Liver (tissue), 8 donors: ENCODE measurements at regions not wholly inside any gene's neighbourhood (a gene's known extent, or its start where the extent isn't known, plus 50 kb on each side); places are given as distances from the start of the nearest gene placed in this dataset.

Experiments
- DNase-seq: peaks from one replicate; pipeline ENCODE4 v3.0.0-alpha.2; 2017; ENCODE audit warnings: low spot score
- H3K27ac ChIP-seq, 2 donors: one replicate each; pipeline ENCODE4 v1.7.0; 2013; ENCODE audit warnings: inconsistent platforms in 2 of 2, low read length in 2 of 2, control low read depth in 1 of 2, low read depth in 1 of 2, mild to moderate bottlenecking in 1 of 2
- H3K27me3 ChIP-seq, 4 donors: one replicate each; pipeline versions ENCODE4 v1.6.1 to v1.7.0; 2013; ENCODE audit warnings: low read length in 3 of 4, inconsistent platforms in 1 of 4, mild to moderate bottlenecking in 1 of 4, moderate library complexity in 1 of 4; ENCODE audit not compliant: control insufficient read depth in 4 of 4, insufficient read depth in 4 of 4
- H3K36me3 ChIP-seq, 4 donors: one replicate each; pipeline versions ENCODE4 v1.6.1 to v1.7.0; 2013; ENCODE audit warnings: low read length in 3 of 4, mild to moderate bottlenecking in 3 of 4, low read depth in 1 of 4, moderate library complexity in 1 of 4; ENCODE audit not compliant: control insufficient read depth in 4 of 4, insufficient read depth in 3 of 4
- H3K4me1 ChIP-seq, 4 donors: one replicate each; pipeline versions ENCODE4 v1.6.1 to v1.7.0; 2013; ENCODE audit warnings: low read length in 3 of 4, mild to moderate bottlenecking in 3 of 4, moderate library complexity in 1 of 4; ENCODE audit not compliant: control insufficient read depth in 4 of 4, insufficient read depth in 4 of 4
- H3K4me3 ChIP-seq, 3 donors: one replicate each; pipeline versions ENCODE4 v1.6.1 to v1.7.0; 2013; ENCODE audit warnings: low read length in 3 of 3, control low read depth in 1 of 3, low read depth in 1 of 3, mild to moderate bottlenecking in 1 of 3
- H3K9ac ChIP-seq, 2 donors: one replicate each; pipeline ENCODE4 v1.7.0; 2013; ENCODE audit warnings: low read length in 2 of 2, mild to moderate bottlenecking in 2 of 2, moderate library complexity in 2 of 2, control low read depth in 1 of 2, low read depth in 1 of 2
- H3K9me3 ChIP-seq, 4 donors: one replicate each; pipeline versions ENCODE4 v1.6.1 to v1.7.0; 2013; ENCODE audit warnings: low read length in 3 of 4; ENCODE audit not compliant: control insufficient read depth in 4 of 4
- CTCF ChIP-seq: fragments of 150-350 bp; IDR thresholded peaks from 2 replicates; pipeline ENCODE4 v1.5.1; 2017; ENCODE audit warnings: improper control_type of control experiment, low read depth, low read length; ENCODE audit not compliant: missing input control
- EGR1 ChIP-seq, 2 donors: IDR thresholded peaks; 2 replicates each; pipeline ENCODE4 v1.6.1; 2016 to 2018; ENCODE audit warnings: antibody characterized with exemption in 2 of 2, low read depth in 2 of 2
- FOXA1 ChIP-seq: IDR thresholded peaks from 2 replicates; pipeline ENCODE4 v1.6.1; 2016; ENCODE audit warnings: antibody characterized with exemption
- FOXA2 ChIP-seq: IDR thresholded peaks from 2 replicates; pipeline ENCODE4 v1.6.1; 2016; ENCODE audit warnings: antibody characterized with exemption
- GABPA ChIP-seq, 2 donors: IDR thresholded peaks in 1 of 2; conservative IDR thresholded peaks in 1 of 2; 2 replicates each; pipeline ENCODE4 v1.6.1; 2016; ENCODE audit warnings: antibody characterized with exemption in 2 of 2, mild to moderate bottlenecking in 1 of 2, moderate library complexity in 1 of 2
- HNF4A ChIP-seq, 2 donors: conservative IDR thresholded peaks; 2 replicates each; pipeline ENCODE4 v1.6.1; 2016; ENCODE audit warnings: antibody characterized with exemption in 2 of 2, mild to moderate bottlenecking in 2 of 2
- HNF4G ChIP-seq: IDR thresholded peaks from 2 replicates; pipeline ENCODE4 v1.6.1; 2016; ENCODE audit warnings: antibody characterized with exemption
- JUND ChIP-seq, 2 donors: IDR thresholded peaks; 2 replicates each; pipeline ENCODE4 v1.6.1; 2016; ENCODE audit warnings: antibody characterized with exemption in 2 of 2
- NR2F2 ChIP-seq: IDR thresholded peaks from 2 replicates; pipeline ENCODE4 v1.6.1; 2016; ENCODE audit warnings: antibody characterized with exemption
- RAD21 ChIP-seq, 2 donors: IDR thresholded peaks; 2 replicates each; pipeline ENCODE4 v1.6.1; 2016; ENCODE audit warnings: antibody characterized with exemption in 2 of 2, mild to moderate bottlenecking in 2 of 2
- RXRA ChIP-seq, 2 donors: IDR thresholded peaks; 2 replicates each; pipeline ENCODE4 v1.6.1; 2017 to 2018; ENCODE audit warnings: antibody characterized with exemption in 2 of 2, mild to moderate bottlenecking in 1 of 2
- SP1 ChIP-seq: IDR thresholded peaks from 2 replicates; pipeline ENCODE4 v1.6.1; 2018; ENCODE audit warnings: antibody characterized with exemption, mild to moderate bottlenecking
- TAF1 ChIP-seq: conservative IDR thresholded peaks from 2 replicates; pipeline ENCODE4 v1.6.1; 2016; ENCODE audit warnings: antibody characterized with exemption, mild to moderate bottlenecking
- YY1 ChIP-seq: IDR thresholded peaks from 2 replicates; pipeline ENCODE4 v1.6.1; 2016; ENCODE audit warnings: antibody characterized with exemption, mild to moderate bottlenecking
- WGBS: extraction: QIAGEN DNeasy Blood & Tissue Kit; methylation state at CpG from one replicate; pipeline ENCODE4 v1.1.7; 2013; 5-methylcytosine and 5-hydroxymethylcytosine counted together
- TF ChIP-seq, protein P1 (sequence below): IDR thresholded peaks from 2 replicates; pipeline ENCODE4 v1.6.1; 2016; ENCODE audit warnings: antibody characterized with exemption
- TF ChIP-seq, protein P2 (sequence below): IDR thresholded peaks from 2 replicates; pipeline ENCODE4 v1.6.1; 2016; ENCODE audit warnings: antibody characterized with exemption
- TF ChIP-seq, protein P3 (sequence below): IDR thresholded peaks from 2 replicates; pipeline ENCODE4 v1.6.1; 2016; ENCODE audit warnings: antibody characterized with exemption, mild to moderate bottlenecking
- donor health status: healthy.
- donor health status: healthy.
- donor health status: healthy.
- donor health status: healthy.
- donor health status: healthy.

GRCh38 chr5:36396640-36397039, 94.9 kb upstream of the RANBP3L start:
- DNase-seq = no peak
- no peak for TF ChIP-seq HNF4A (conservative IDR thresholded peaks at IDR 0.05)
- no peak for TF ChIP-seq FOXA1
- no peak for TF ChIP-seq NR2F2
- TF ChIP-seq SP1 = no peak
- TF ChIP-seq TAF1 = no peak
- TF ChIP-seq, protein P1, sequence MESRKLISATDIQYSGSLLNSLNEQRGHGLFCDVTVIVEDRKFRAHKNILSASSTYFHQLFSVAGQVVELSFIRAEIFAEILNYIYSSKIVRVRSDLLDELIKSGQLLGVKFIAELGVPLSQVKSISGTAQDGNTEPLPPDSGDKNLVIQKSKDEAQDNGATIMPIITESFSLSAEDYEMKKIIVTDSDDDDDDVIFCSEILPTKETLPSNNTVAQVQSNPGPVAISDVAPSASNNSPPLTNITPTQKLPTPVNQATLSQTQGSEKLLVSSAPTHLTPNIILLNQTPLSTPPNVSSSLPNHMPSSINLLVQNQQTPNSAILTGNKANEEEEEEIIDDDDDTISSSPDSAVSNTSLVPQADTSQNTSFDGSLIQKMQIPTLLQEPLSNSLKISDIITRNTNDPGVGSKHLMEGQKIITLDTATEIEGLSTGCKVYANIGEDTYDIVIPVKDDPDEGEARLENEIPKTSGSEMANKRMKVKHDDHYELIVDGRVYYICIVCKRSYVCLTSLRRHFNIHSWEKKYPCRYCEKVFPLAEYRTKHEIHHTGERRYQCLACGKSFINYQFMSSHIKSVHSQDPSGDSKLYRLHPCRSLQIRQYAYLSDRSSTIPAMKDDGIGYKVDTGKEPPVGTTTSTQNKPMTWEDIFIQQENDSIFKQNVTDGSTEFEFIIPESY = no peak
- no peak for TF ChIP-seq JUND (IDR thresholded peaks at IDR 0.05)
- no peak for TF ChIP-seq YY1
- TF ChIP-seq FOXA2 = no peak
- TF ChIP-seq EGR1 (IDR thresholded peaks at IDR 0.05; ENCODE audit: low read depth in 2 of 2) = no peak
- TF ChIP-seq HNF4G = no peak
- TF ChIP-seq GABPA (IDR thresholded peaks at IDR 0.05 in 1 of 2, conservative IDR thresholded peaks at IDR 0.05 in 1 of 2) = no peak
- TF ChIP-seq RXRA (IDR thresholded peaks at IDR 0.05) = no peak
- TF ChIP-seq RAD21 (IDR thresholded peaks at IDR 0.05) = no peak
- TF ChIP-seq, protein P2, sequence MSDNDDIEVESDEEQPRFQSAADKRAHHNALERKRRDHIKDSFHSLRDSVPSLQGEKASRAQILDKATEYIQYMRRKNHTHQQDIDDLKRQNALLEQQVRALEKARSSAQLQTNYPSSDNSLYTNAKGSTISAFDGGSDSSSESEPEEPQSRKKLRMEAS = no peak
- TF ChIP-seq CTCF = no peak
- TF ChIP-seq, protein P3, sequence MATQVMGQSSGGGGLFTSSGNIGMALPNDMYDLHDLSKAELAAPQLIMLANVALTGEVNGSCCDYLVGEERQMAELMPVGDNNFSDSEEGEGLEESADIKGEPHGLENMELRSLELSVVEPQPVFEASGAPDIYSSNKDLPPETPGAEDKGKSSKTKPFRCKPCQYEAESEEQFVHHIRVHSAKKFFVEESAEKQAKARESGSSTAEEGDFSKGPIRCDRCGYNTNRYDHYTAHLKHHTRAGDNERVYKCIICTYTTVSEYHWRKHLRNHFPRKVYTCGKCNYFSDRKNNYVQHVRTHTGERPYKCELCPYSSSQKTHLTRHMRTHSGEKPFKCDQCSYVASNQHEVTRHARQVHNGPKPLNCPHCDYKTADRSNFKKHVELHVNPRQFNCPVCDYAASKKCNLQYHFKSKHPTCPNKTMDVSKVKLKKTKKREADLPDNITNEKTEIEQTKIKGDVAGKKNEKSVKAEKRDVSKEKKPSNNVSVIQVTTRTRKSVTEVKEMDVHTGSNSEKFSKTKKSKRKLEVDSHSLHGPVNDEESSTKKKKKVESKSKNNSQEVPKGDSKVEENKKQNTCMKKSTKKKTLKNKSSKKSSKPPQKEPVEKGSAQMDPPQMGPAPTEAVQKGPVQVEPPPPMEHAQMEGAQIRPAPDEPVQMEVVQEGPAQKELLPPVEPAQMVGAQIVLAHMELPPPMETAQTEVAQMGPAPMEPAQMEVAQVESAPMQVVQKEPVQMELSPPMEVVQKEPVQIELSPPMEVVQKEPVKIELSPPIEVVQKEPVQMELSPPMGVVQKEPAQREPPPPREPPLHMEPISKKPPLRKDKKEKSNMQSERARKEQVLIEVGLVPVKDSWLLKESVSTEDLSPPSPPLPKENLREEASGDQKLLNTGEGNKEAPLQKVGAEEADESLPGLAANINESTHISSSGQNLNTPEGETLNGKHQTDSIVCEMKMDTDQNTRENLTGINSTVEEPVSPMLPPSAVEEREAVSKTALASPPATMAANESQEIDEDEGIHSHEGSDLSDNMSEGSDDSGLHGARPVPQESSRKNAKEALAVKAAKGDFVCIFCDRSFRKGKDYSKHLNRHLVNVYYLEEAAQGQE = no peak
- peaks cover 0 to 14% (median 2%) of the 10 kb centered on the region in 4 donors for H3K4me1 ChIP-seq
- no peak overlapping the region for H3K9ac ChIP-seq
- no peaks in the 10 kb centered on the region for H3K9me3 ChIP-seq
- 65% methylated on average over 3 of the region's 3 CpGs for WGBS
- H3K27me3 ChIP-seq = no peaks in the 10 kb centered on the region
- no peak overlapping the region for H3K4me3 ChIP-seq
- H3K27ac ChIP-seq = no peak overlapping the region
- no peaks in the 10 kb centered on the region for H3K36me3 ChIP-seq
